PC-9 (cell line): ENCODE measurements at regions not wholly inside any gene's neighbourhood (a gene's known extent, or its start where the extent isn't known, plus 50 kb on each side); places are given as distances from the start of the nearest gene placed in this dataset.

Experiments used
- BruUV-seq: library from RNA; stranded (reverse); fragments of 400-500 nt; replicated peaks from 2 replicates; lab custom pipeline; 2021; lab: Mats Ljungman, UMichigan
- CTCF ChIA-PET: fragments of 300-600 bp; sonication (Branson Sonifier 250); formaldehyde crosslinking; loops from one replicate; lab custom pipeline; 2022; ENCODE audit warnings: antibody characterized with exemption; lab: Charles Lee
- POLR2A ChIA-PET: fragments of 300-600 bp; sonication (Branson Sonifier 250); formaldehyde crosslinking; loops from one replicate; lab custom pipeline; 2022; ENCODE audit warnings: antibody characterized with exemption; ENCODE audit not compliant: unreplicated experiment; lab: Charles Lee
- DNase-seq, 2 experiments: peaks; one replicate each; pipeline versions ENCODE4 v3.0.0 to v3.0.0-alpha.2; 2015 to 2022; ENCODE audit warnings: mixed read lengths in 1 of 2
- H2AFZ ChIP-seq: fragments of 200-600 bp; sonication (generic); 2 replicates; pipeline ENCODE4 v1.8.1; 2017; ENCODE audit warnings: antibody characterized with exemption
- H3F3A ChIP-seq: fragments of 200-600 bp; sonication (generic); 2 replicates; pipeline ENCODE4 v1.8.1; 2017; ENCODE audit warnings: antibody characterized with exemption, mild to moderate bottlenecking, low read depth; ENCODE audit not compliant: insufficient read depth
- H3K27ac ChIP-seq: fragments of 200-600 bp; sonication (generic); 2 replicates; pipeline ENCODE4 v1.6.1; 2016; ENCODE audit warnings: mixed run types
- H3K27me3 ChIP-seq: fragments of 200-600 bp; sonication (generic); 2 replicates; pipeline ENCODE4 v1.6.1; 2016; ENCODE audit warnings: low read depth, mixed run types; ENCODE audit not compliant: insufficient read depth
- H3K36me3 ChIP-seq: fragments of 200-600 bp; sonication (generic); 2 replicates; pipeline ENCODE4 v1.6.1; 2016; ENCODE audit warnings: low read depth, mixed run types
- H3K4me1 ChIP-seq: fragments of 200-600 bp; sonication (generic); replicated peaks from 2 replicates; pipeline ENCODE4 v1.6.1; 2016; ENCODE audit warnings: mixed run types; ENCODE audit not compliant: insufficient read depth
- H3K4me2 ChIP-seq: fragments of 200-600 bp; sonication (generic); 2 replicates; pipeline ENCODE4 v1.6.1; 2017; ENCODE audit warnings: mixed run types
- H3K4me3 ChIP-seq: fragments of 200-600 bp; sonication (generic); 2 replicates; pipeline ENCODE4 v1.6.1; 2016; ENCODE audit warnings: mixed run types
- H3K79me2 ChIP-seq: fragments of 200-600 bp; sonication (generic); 2 replicates; pipeline ENCODE4 v1.6.1; 2017; ENCODE audit warnings: low read depth, mixed run types
- H3K9me2 ChIP-seq: fragments of 200-600 bp; sonication (generic); 2 replicates; pipeline ENCODE4 v1.8.1; 2017; ENCODE audit warnings: mild to moderate bottlenecking; ENCODE audit not compliant: insufficient read depth
- H3K9me3 ChIP-seq: fragments of 200-600 bp; sonication (generic); 2 replicates; pipeline ENCODE4 v1.8.1; 2016; ENCODE audit warnings: low read depth; ENCODE audit not compliant: insufficient read depth
- H4K20me1 ChIP-seq: fragments of 200-600 bp; sonication (generic); 2 replicates; pipeline ENCODE4 v1.8.1; 2017; ENCODE audit not compliant: insufficient read depth
- EZH2 ChIP-seq: fragments of 200-600 bp; sonication (generic); IDR thresholded peaks from 2 replicates; pipeline ENCODE4 v1.8.0; 2017; ENCODE audit warnings: antibody characterized with exemption, low read depth
- intact Hi-C: fragments of 100-400 bp; cut with micrococcal nuclease; formaldehyde crosslinking; loops from one replicate; pipeline ENCODE4 v1.10.0; 2022; ENCODE audit not compliant: unreplicated experiment
- TF ChIP-seq, protein P1 (sequence below): fragments of 200-600 bp; sonication (generic); conservative IDR thresholded peaks from 2 replicates; pipeline ENCODE4 v1.6.1; 2017; ENCODE audit warnings: mixed run types, antibody characterized with exemption, mild to moderate bottlenecking, moderate library complexity

- no peaks in the 10 kb centered on the region for H3K36me3 ChIP-seq
- DNase-seq, result no peak
- H3K4me3 ChIP-seq, result no peak overlapping the region
- no peak overlapping the region for H3K4me2 ChIP-seq
- H3K4me1 ChIP-seq, result no peaks in the 10 kb centered on the region
- H2AFZ ChIP-seq, result no peak overlapping the region
- no peaks in the 10 kb centered on the region for H3K79me2 ChIP-seq
- H3K9me2 ChIP-seq, result no peaks in the 10 kb centered on the region
- H4K20me1 ChIP-seq, result no peaks in the 10 kb centered on the region
- no peaks in the 10 kb centered on the region for H3K27me3 ChIP-seq
- CTCF ChIA-PET, result no interaction called here
- no peak overlapping the region for H3K27ac ChIP-seq
- no TSS peak for BruUV-seq
- POLR2A ChIA-PET, result no interaction called here
- intact Hi-C loops, result no loop called here
- no peaks in the 10 kb centered on the region for H3K9me3 ChIP-seq
- TF ChIP-seq, protein P1, sequence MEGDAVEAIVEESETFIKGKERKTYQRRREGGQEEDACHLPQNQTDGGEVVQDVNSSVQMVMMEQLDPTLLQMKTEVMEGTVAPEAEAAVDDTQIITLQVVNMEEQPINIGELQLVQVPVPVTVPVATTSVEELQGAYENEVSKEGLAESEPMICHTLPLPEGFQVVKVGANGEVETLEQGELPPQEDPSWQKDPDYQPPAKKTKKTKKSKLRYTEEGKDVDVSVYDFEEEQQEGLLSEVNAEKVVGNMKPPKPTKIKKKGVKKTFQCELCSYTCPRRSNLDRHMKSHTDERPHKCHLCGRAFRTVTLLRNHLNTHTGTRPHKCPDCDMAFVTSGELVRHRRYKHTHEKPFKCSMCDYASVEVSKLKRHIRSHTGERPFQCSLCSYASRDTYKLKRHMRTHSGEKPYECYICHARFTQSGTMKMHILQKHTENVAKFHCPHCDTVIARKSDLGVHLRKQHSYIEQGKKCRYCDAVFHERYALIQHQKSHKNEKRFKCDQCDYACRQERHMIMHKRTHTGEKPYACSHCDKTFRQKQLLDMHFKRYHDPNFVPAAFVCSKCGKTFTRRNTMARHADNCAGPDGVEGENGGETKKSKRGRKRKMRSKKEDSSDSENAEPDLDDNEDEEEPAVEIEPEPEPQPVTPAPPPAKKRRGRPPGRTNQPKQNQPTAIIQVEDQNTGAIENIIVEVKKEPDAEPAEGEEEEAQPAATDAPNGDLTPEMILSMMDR, result no peak
- TF ChIP-seq EZH2, result no peak
- no peaks in the 10 kb centered on the region for H3F3A ChIP-seq
These were observed 382.6 kb downstream of the CENPC start for GRCh38 chr4:67162690-67163089.

GRCh38 chr4:67161311-67161710 is 384.0 kb downstream of the CENPC start:
- H3K27ac ChIP-seq, result no peak overlapping the region
- no peak overlapping the region for H3K4me2 ChIP-seq
- H3K9me2 ChIP-seq, result no peaks in the 10 kb centered on the region
- no peak overlapping the region for H2AFZ ChIP-seq
- H3K9me3 ChIP-seq, result no peaks in the 10 kb centered on the region
- no TSS peak for BruUV-seq
- H3F3A ChIP-seq, result no peaks in the 10 kb centered on the region
- H3K27me3 ChIP-seq, result no peaks in the 10 kb centered on the region
- intact Hi-C loops, result no loop called here
- CTCF ChIA-PET, result no interaction called here
- no peaks in the 10 kb centered on the region for H4K20me1 ChIP-seq
- TF ChIP-seq EZH2, result no peak
- TF ChIP-seq, protein P1, result no peak
- H3K4me1 ChIP-seq, result no peaks in the 10 kb centered on the region
- POLR2A ChIA-PET, result no interaction called here
- no peaks in the 10 kb centered on the region for H3K79me2 ChIP-seq
- H3K36me3 ChIP-seq, result no peaks in the 10 kb centered on the region
- no peak overlapping the region for H3K4me3 ChIP-seq
- no peak for DNase-seq

DNA sequence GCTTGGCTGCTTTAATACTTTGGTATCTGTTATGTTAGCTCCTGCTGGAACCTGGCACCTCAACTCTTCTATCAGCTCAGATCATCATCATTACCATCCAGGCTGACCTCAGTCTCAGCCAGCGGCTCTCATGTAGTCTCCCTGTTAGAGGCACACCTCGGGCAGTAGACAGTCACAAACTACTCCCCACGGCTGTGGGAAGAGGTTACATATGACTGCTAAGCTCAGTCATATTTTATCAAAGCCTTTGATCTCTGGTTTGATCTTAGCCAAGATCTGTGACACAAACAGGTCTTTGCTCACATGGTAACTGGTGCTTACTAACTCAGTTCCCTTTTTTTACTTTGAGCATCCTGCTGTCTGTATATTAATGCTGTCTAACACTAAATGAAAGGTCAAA is 384.9 kb downstream of the CENPC start:
- no peaks in the 10 kb centered on the region for H3K36me3 ChIP-seq
- H3K9me2 ChIP-seq, result no peaks in the 10 kb centered on the region
- H4K20me1 ChIP-seq, result no peaks in the 10 kb centered on the region
- H2AFZ ChIP-seq, result no peak overlapping the region
- POLR2A ChIA-PET, result no interaction called here
- H3K27me3 ChIP-seq, result no peaks in the 10 kb centered on the region
- CTCF ChIA-PET, result no interaction called here
- DNase-seq, result no peak
- intact Hi-C loops, result no loop called here
- no peaks in the 10 kb centered on the region for H3K79me2 ChIP-seq
- H3K4me2 ChIP-seq, result no peak overlapping the region
- no peaks in the 10 kb centered on the region for H3F3A ChIP-seq
- H3K4me1 ChIP-seq, result no peaks in the 10 kb centered on the region
- H3K4me3 ChIP-seq, result no peak overlapping the region
- no peak overlapping the region for H3K27ac ChIP-seq
- TF ChIP-seq, protein P1, result no peak
- no peak for TF ChIP-seq EZH2
- BruUV-seq, result no TSS peak
- H3K9me3 ChIP-seq, result no peaks in the 10 kb centered on the region
